ENCODE measurements at regions not wholly inside any gene's neighbourhood (a gene's known extent, or its start where the extent isn't known, plus 50 kb on each side); places are given as distances from the start of the nearest gene placed in this dataset.
"Not testable (repeated sequence)": the region's sequence is repeated elsewhere in the genome, so short reads cannot be mapped to it uniquely, and the experiment has no call there.

DNA sequence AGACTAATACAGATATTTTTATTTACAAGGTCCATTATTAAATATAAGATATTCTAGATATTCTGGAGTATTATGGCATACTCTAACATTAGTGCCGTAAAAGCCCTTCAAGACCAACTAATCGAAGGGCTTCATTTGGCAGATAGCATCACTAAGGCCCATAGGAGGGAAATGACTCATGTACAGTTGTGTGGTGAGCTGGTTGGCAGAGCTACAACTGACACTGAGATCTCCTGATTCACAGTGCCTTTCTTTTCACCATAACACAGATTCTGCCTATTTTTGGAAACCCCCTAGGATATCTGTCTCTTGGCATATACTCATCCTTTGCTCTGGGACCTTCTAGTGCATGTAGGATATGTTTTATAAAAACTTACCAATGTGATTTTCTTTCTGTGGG, 201.7 kb upstream of the AFF2 start:
- no peak overlapping the region for H3K27ac Mint-ChIP-seq (ENCODE audit: unreplicated experiment)
- no peak for DNase-seq (ENCODE audit: extremely low spot score, unreplicated experiment)
- no peaks in the 10 kb centered on the region for H3K36me3 Mint-ChIP-seq (ENCODE audit: unreplicated experiment)
- TF ChIP-seq, protein P1, sequence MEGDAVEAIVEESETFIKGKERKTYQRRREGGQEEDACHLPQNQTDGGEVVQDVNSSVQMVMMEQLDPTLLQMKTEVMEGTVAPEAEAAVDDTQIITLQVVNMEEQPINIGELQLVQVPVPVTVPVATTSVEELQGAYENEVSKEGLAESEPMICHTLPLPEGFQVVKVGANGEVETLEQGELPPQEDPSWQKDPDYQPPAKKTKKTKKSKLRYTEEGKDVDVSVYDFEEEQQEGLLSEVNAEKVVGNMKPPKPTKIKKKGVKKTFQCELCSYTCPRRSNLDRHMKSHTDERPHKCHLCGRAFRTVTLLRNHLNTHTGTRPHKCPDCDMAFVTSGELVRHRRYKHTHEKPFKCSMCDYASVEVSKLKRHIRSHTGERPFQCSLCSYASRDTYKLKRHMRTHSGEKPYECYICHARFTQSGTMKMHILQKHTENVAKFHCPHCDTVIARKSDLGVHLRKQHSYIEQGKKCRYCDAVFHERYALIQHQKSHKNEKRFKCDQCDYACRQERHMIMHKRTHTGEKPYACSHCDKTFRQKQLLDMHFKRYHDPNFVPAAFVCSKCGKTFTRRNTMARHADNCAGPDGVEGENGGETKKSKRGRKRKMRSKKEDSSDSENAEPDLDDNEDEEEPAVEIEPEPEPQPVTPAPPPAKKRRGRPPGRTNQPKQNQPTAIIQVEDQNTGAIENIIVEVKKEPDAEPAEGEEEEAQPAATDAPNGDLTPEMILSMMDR (IDR thresholded peaks at IDR 0.05), result no peak
- peaks cover 42% of the 10 kb centered on the region for H3K9me3 Mint-ChIP-seq (ENCODE audit: unreplicated experiment)
- H3K27me3 Mint-ChIP-seq (ENCODE audit: unreplicated experiment), result no peaks in the 10 kb centered on the region
- no peaks in the 10 kb centered on the region for H3K4me1 Mint-ChIP-seq (ENCODE audit: unreplicated experiment)
- H3K4me3 Mint-ChIP-seq (ENCODE audit: unreplicated experiment), result no peak overlapping the region

DNA sequence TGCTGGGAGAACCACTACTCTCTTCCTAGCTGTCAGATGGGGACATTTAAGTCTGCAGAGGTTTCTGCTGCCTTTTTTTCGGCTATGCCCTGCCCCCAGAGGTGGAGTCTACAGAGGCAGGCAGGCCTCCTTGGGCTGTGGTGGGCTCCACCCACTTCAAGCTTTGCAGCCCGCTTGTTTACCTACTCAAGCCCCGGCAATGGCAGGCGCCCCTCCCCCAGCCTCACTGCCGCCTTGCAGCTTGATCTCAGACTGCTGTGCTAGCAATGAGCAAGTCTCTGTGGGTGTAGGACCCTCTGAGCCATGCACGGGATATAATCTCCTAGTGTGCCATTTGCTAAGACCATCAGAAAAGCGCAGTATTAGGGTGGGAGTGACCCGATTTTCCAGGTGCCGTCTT, 195.2 kb upstream of the AFF2 start:
- H3K36me3 Mint-ChIP-seq (ENCODE audit: unreplicated experiment); H3K27me3 Mint-ChIP-seq (ENCODE audit: unreplicated experiment); H3K27ac Mint-ChIP-seq (ENCODE audit: unreplicated experiment); DNase-seq (ENCODE audit: extremely low spot score, unreplicated experiment); H3K4me1 Mint-ChIP-seq (ENCODE audit: unreplicated experiment); H3K4me3 Mint-ChIP-seq (ENCODE audit: unreplicated experiment): not testable (repeated sequence)
- H3K9me3 Mint-ChIP-seq (ENCODE audit: unreplicated experiment), result peaks cover 38% of the 10 kb centered on the region

DNA sequence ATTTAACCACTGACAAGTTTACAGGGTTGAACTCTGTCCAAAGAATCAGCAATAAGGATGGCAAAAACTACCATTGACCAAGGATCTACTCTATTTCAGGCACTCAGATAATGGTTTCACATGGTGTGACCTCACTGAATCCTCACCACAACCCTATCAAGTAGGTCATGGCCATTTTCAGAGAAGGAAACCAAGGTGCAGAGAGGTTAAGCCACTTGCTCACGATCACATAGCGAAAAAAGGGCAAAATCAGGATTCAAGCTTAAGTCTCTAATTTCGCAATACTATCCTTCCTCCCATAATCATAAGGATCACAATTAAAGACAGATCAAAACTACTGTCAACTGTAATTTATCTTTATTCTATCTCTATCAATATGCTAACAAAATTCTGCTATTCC, 191.0 kb upstream of the AFF2 start:
- Mint-ChIP-seq H3K4me1 (ENCODE audit: unreplicated experiment) (no peaks in the 10 kb centered on the region), H3K27me3 (ENCODE audit: unreplicated experiment) (no peaks in the 10 kb centered on the region), H3K4me3 (ENCODE audit: unreplicated experiment) (no peak overlapping the region), H3K9me3 (ENCODE audit: unreplicated experiment) (peaks cover 36% of the 10 kb centered on the region), H3K27ac (ENCODE audit: unreplicated experiment) (no peak overlapping the region), H3K36me3 (ENCODE audit: unreplicated experiment) (no peaks in the 10 kb centered on the region)
- no peak for DNase-seq (ENCODE audit: extremely low spot score, unreplicated experiment)
- TF ChIP-seq, protein P1 (IDR thresholded peaks at IDR 0.05), result no peak

DNA sequence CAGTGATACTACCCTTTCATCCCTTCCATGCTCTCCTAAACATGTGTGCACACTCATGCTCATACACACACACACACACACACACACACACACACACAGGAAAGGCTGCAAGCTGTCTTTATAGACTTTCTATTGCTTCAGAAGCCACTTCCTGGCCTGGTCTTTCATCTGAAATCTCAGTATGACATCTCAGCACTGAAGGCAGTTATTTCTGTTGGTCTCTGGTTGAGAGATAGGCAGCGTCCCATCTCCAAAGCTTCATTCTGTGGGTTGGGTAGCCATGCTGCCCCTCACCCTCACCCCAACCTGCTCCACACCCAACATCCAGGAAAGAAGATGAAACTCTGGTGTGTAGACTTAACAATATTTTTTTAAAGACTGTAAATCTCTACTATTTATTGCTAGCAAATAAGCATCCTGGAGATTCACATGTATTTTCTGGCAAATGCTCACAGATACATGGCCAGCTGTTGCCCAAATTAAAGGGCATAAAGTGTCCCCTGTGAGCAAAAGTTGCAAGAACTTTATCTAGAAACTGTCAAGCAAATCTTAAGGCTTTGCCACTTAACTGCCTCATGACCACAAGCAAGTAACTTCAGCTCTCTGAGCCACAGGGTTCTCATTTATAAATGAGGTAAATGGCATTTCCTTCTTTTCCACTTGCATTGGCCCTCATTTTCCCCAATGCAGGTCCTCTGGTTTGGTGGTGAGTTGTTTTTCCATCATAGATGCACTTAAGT, 189.8 kb upstream of the AFF2 start:
- peaks cover 40% of the 10 kb centered on the region for H3K9me3 Mint-ChIP-seq (ENCODE audit: unreplicated experiment)
- H3K27me3 Mint-ChIP-seq (ENCODE audit: unreplicated experiment), result no peaks in the 10 kb centered on the region
- no peaks in the 10 kb centered on the region for H3K4me1 Mint-ChIP-seq (ENCODE audit: unreplicated experiment)
- DNase-seq (ENCODE audit: extremely low spot score, unreplicated experiment), result no peak
- no peak overlapping the region for H3K4me3 Mint-ChIP-seq (ENCODE audit: unreplicated experiment)
- no peak overlapping the region for H3K27ac Mint-ChIP-seq (ENCODE audit: unreplicated experiment)
- TF ChIP-seq, protein P1 (IDR thresholded peaks at IDR 0.05), result no peak
- H3K36me3 Mint-ChIP-seq (ENCODE audit: unreplicated experiment), result no peaks in the 10 kb centered on the region

DNA sequence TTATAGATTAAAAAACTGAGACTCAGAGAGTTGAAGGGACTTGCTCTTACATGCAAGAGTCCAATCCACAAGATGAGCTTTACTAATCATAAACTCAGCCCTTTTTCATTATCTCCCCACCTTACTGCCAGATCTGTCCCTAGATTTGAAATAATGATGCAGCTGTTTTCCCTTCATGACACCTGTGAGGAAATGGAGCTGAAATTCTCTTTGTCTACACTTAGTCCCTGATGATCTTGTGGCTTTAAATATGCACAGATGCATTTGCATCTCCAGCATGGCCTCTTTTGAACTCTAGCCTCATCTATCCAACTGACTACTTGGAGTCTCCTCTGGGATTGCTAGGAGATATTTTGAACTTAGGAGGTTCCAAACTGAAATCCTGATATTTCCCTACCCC, 188.9 kb upstream of the AFF2 start:
- no peaks in the 10 kb centered on the region for H3K4me1 Mint-ChIP-seq (ENCODE audit: unreplicated experiment)
- DNase-seq (ENCODE audit: extremely low spot score, unreplicated experiment), result no peak
- no peak overlapping the region for H3K4me3 Mint-ChIP-seq (ENCODE audit: unreplicated experiment)
- H3K36me3 Mint-ChIP-seq (ENCODE audit: unreplicated experiment), result no peaks in the 10 kb centered on the region
- H3K27ac Mint-ChIP-seq (ENCODE audit: unreplicated experiment), result no peak overlapping the region
- no peaks in the 10 kb centered on the region for H3K27me3 Mint-ChIP-seq (ENCODE audit: unreplicated experiment)
- H3K9me3 Mint-ChIP-seq (ENCODE audit: unreplicated experiment), result peaks cover 37% of the 10 kb centered on the region
- TF ChIP-seq, protein P1 (IDR thresholded peaks at IDR 0.05), result no peak

Data from osteocyte (in vitro differentiated cells).